HepG2 (cell line): ENCODE measurements at regions not wholly inside any gene's neighbourhood (a gene's known extent, or its start where the extent isn't known, plus 50 kb on each side); places are given as distances from the start of the nearest gene placed in this dataset.

Source experiments
- EZH2 ChIP-seq: conservative IDR thresholded peaks from 2 replicates; pipeline ENCODE4 v1.6.1; 2012; ENCODE audit warnings: mild to moderate bottlenecking, low read depth, low read length, moderate library complexity
- REL ChIP-seq: sonication (generic); formaldehyde crosslinking; conservative IDR thresholded peaks from 2 replicates; pipeline ENCODE4 v1.8.0; 2022; ENCODE audit warnings: mild to moderate bottlenecking, missing genetic modification reagents, moderate library complexity
- SP1 ChIP-seq, 2 experiments: fragments of 450-650 bp in 1 of 2; sonication (generic) in 1 of 2; formaldehyde crosslinking in 1 of 2; IDR thresholded peaks; 2 replicates each; pipeline versions ENCODE4 v1.4.0 to v1.6.1; 2016 to 2020; ENCODE audit warnings: missing genetic modification reagents in 1 of 2
- ZNF10 ChIP-seq: sonication (generic); formaldehyde crosslinking; IDR thresholded peaks from 2 replicates; pipeline ENCODE4 v1.4.0; 2020; ENCODE audit warnings: mild to moderate bottlenecking, low read depth, missing genetic modification reagents, borderline replicate concordance
- ZNF124 ChIP-seq: sonication (generic); formaldehyde crosslinking; IDR thresholded peaks from 2 replicates; pipeline ENCODE4 v1.4.0; 2020; ENCODE audit warnings: missing genetic modification reagents
- ZNF274 ChIP-seq: sonication (generic); formaldehyde crosslinking; IDR thresholded peaks from 2 replicates; pipeline ENCODE4 v1.5.1; 2020; ENCODE audit warnings: mild to moderate bottlenecking, missing genetic modification reagents
- ZNF30 ChIP-seq: sonication (generic); formaldehyde crosslinking; IDR thresholded peaks from 2 replicates; pipeline ENCODE4 v1.5.0; 2020; ENCODE audit warnings: mild to moderate bottlenecking, missing genetic modification reagents
- TF ChIP-seq, protein P1 (sequence below): sonication (generic); formaldehyde crosslinking; IDR thresholded peaks from 2 replicates; pipeline ENCODE4 v1.5.0; 2020; ENCODE audit warnings: mild to moderate bottlenecking, missing genetic modification reagents, moderate library complexity

GRCh38 chr4:171583790-171584189 lies 229.4 kb upstream of the GALNTL6 start:
- TF ChIP-seq ZNF124 (CRISPR knock-in tag) (no peak), SP1 (IDR thresholded peaks at IDR 0.05) (no peak), SP1 (CRISPR knock-in tag; IDR thresholded peaks at IDR 0.05) (no peak), REL (CRISPR knock-in tag) (no peak), ZNF274 (CRISPR knock-in tag) (no peak), ZNF10 (CRISPR knock-in tag) (no peak), EZH2 (no peak), ZNF30 (no peak)
- TF ChIP-seq, protein P1, sequence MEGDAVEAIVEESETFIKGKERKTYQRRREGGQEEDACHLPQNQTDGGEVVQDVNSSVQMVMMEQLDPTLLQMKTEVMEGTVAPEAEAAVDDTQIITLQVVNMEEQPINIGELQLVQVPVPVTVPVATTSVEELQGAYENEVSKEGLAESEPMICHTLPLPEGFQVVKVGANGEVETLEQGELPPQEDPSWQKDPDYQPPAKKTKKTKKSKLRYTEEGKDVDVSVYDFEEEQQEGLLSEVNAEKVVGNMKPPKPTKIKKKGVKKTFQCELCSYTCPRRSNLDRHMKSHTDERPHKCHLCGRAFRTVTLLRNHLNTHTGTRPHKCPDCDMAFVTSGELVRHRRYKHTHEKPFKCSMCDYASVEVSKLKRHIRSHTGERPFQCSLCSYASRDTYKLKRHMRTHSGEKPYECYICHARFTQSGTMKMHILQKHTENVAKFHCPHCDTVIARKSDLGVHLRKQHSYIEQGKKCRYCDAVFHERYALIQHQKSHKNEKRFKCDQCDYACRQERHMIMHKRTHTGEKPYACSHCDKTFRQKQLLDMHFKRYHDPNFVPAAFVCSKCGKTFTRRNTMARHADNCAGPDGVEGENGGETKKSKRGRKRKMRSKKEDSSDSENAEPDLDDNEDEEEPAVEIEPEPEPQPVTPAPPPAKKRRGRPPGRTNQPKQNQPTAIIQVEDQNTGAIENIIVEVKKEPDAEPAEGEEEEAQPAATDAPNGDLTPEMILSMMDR, result no peak
